ENCODE measurements at regions not wholly inside any gene's neighbourhood (a gene's known extent, or its start where the extent isn't known, plus 50 kb on each side); places are given as distances from the start of the nearest gene placed in this dataset.

GRCh38 chr4:135594521-135594920, 1392.9 kb upstream of the PABPC4L start:
- H3K9ac ChIP-seq (ENCODE audit: low read length): no peak overlapping the region
- no peaks in the 10 kb centered on the region for H3F3A ChIP-seq (ENCODE audit: insufficient read depth)
- TF ChIP-seq CTCF (IDR thresholded peaks at IDR 0.05; ENCODE audit: insufficient read depth, low read length, poor library complexity, severe bottlenecking): no peak
- no peak for TF ChIP-seq EZH2phosphoT487 (conservative IDR thresholded peaks at IDR 0.05; ENCODE audit: low read length)
- H3K9me2 ChIP-seq (replicated peaks; ENCODE audit: insufficient read depth, low read length): no peaks in the 10 kb centered on the region
- no peak overlapping the region for H3K4me3 ChIP-seq (ENCODE audit: insufficient read depth, low read length, poor library complexity, severe bottlenecking)
- H3K79me2 ChIP-seq (ENCODE audit: insufficient read depth, low read length): no peaks in the 10 kb centered on the region
- H3K9me3 ChIP-seq (ENCODE audit: insufficient read depth, low read length): no peaks in the 10 kb centered on the region
- H2AFZ ChIP-seq (ENCODE audit: low read depth, low read length, severe bottlenecking): no peak overlapping the region
- H3K27ac ChIP-seq (ENCODE audit: low read depth, low read length): no peak overlapping the region
- H3K36me3 ChIP-seq (ENCODE audit: low read length): no peaks in the 10 kb centered on the region
- H3K27me3 ChIP-seq (ENCODE audit: low read length): no peaks in the 10 kb centered on the region
- H4K20me1 ChIP-seq (ENCODE audit: low read depth, low read length): no peaks in the 10 kb centered on the region
- no peak overlapping the region for H3K4me2 ChIP-seq (ENCODE audit: low read depth, low read length, poor library complexity, severe bottlenecking)

- Histone ChIP-seq H4K20me1 (ENCODE audit: low read depth, low read length) (no peaks in the 10 kb centered on the region), H3F3A (ENCODE audit: insufficient read depth) (no peaks in the 10 kb centered on the region), H3K4me3 (ENCODE audit: insufficient read depth, low read length, poor library complexity, severe bottlenecking) (no peak overlapping the region), H3K4me2 (ENCODE audit: low read depth, low read length, poor library complexity, severe bottlenecking) (no peak overlapping the region), H3K36me3 (ENCODE audit: low read length) (no peaks in the 10 kb centered on the region), H3K9me3 (ENCODE audit: insufficient read depth, low read length) (no peaks in the 10 kb centered on the region), H3K27ac (ENCODE audit: low read depth, low read length) (no peak overlapping the region), H3K79me2 (ENCODE audit: insufficient read depth, low read length) (no peaks in the 10 kb centered on the region), H3K9ac (ENCODE audit: low read length) (no peak overlapping the region), H3K9me2 (replicated peaks; ENCODE audit: insufficient read depth, low read length) (no peaks in the 10 kb centered on the region), H3K27me3 (ENCODE audit: low read length) (no peaks in the 10 kb centered on the region), H2AFZ (ENCODE audit: low read depth, low read length, severe bottlenecking) (no peak overlapping the region)
- TF ChIP-seq EZH2phosphoT487 (conservative IDR thresholded peaks at IDR 0.05; ENCODE audit: low read length) (no peak), CTCF (IDR thresholded peaks at IDR 0.05; ENCODE audit: insufficient read depth, low read length, poor library complexity, severe bottlenecking) (no peak)
Measured at GRCh38 chr4:135575041-135575440, 1373.5 kb upstream of the PABPC4L start.

GRCh38 chr4:135573251-135573650, 1371.7 kb upstream of the PABPC4L start:
- Histone ChIP-seq H3K9me3 (ENCODE audit: insufficient read depth, low read length) (no peaks in the 10 kb centered on the region), H3K27ac (ENCODE audit: low read depth, low read length) (no peak overlapping the region), H3K79me2 (ENCODE audit: insufficient read depth, low read length) (no peaks in the 10 kb centered on the region), H3K4me2 (ENCODE audit: low read depth, low read length, poor library complexity, severe bottlenecking) (no peak overlapping the region), H2AFZ (ENCODE audit: low read depth, low read length, severe bottlenecking) (no peak overlapping the region), H3F3A (ENCODE audit: insufficient read depth) (no peaks in the 10 kb centered on the region), H3K36me3 (ENCODE audit: low read length) (no peaks in the 10 kb centered on the region), H4K20me1 (ENCODE audit: low read depth, low read length) (no peaks in the 10 kb centered on the region), H3K27me3 (ENCODE audit: low read length) (no peaks in the 10 kb centered on the region), H3K4me3 (ENCODE audit: insufficient read depth, low read length, poor library complexity, severe bottlenecking) (no peak overlapping the region), H3K9ac (ENCODE audit: low read length) (no peak overlapping the region), H3K9me2 (replicated peaks; ENCODE audit: insufficient read depth, low read length) (no peaks in the 10 kb centered on the region)
- TF ChIP-seq EZH2phosphoT487 (conservative IDR thresholded peaks at IDR 0.05; ENCODE audit: low read length): no peak
- no peak for TF ChIP-seq CTCF (IDR thresholded peaks at IDR 0.05; ENCODE audit: insufficient read depth, low read length, poor library complexity, severe bottlenecking)

All from SU-DHL-6 (cell line).